ENCODE measurements at regions not wholly inside any gene's neighbourhood (a gene's known extent, or its start where the extent isn't known, plus 50 kb on each side); places are given as distances from the start of the nearest gene placed in this dataset.

DNA sequence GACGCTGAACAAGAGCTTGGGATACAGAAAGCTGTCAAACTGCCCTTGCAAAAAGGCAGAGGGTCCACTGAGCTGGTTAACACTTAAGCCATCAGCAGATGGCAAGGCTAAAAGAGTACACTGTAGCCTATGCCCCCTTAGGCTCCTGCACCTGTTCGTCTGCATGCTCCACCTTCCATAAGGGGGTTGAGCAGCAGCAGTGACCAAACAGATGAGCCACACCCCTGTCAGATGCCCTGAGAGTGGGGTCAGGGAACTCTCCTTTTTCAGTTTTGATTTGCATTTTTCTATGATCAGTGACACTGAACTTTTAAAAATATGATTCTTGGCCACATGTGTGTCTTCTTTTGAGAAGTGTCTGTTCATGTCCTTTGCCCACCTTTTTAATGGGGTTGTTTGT is 402.5 kb upstream of the FAM98A start:
- H3K79me2 ChIP-seq (ENCODE audit: control insufficient read depth in 1 of 2, insufficient read depth in 2 of 2, low read length in 2 of 2) = no peaks in the 10 kb centered on the region
- H2BK5ac ChIP-seq (ENCODE audit: low read depth, low read length) = no peak overlapping the region
- no peak overlapping the region for H2BK20ac ChIP-seq (ENCODE audit: low read length)
- no peaks in the 10 kb centered on the region for H3K4me1 ChIP-seq (replicated peaks in 1 of 4; ENCODE audit: control insufficient read depth in 3 of 4, insufficient read depth in 4 of 4, low read length in 3 of 4)
- no peak overlapping the region for H4K5ac ChIP-seq (ENCODE audit: insufficient read length, low read depth, low read length)
- no peak overlapping the region for H3K23ac ChIP-seq (ENCODE audit: insufficient read length)
- no peak overlapping the region for H3K4ac ChIP-seq (replicated peaks; ENCODE audit: insufficient read length, low read depth, low read length)
- ChIA-PET POLR2A (ENCODE audit: partially characterized antibody) (no interaction called here), CTCF (ENCODE audit: partially characterized antibody) (no interaction called here)
- H3K9me3 ChIP-seq (ENCODE audit: insufficient read depth in 2 of 2, low read depth in 1 of 2, low read length in 1 of 2) = no peaks in the 10 kb centered on the region
- no peak for DNase-seq (ENCODE audit: low read depth in 1 of 2, low spot score in 2 of 2)
- no peaks in the 10 kb centered on the region for H4K20me1 ChIP-seq (replicated peaks in 1 of 2; ENCODE audit: control insufficient read depth in 1 of 2, insufficient read depth in 2 of 2, low read length in 2 of 2)
- no peak overlapping the region for H3K4me2 ChIP-seq (ENCODE audit: insufficient read depth in 1 of 2, low read depth in 2 of 2, low read length in 2 of 2)
- H2BK120ac ChIP-seq (replicated peaks; ENCODE audit: low read depth, low read length) = no peak overlapping the region
- no peaks in the 10 kb centered on the region for H3K79me1 ChIP-seq (ENCODE audit: low read depth, low read length)
- no peaks in the 10 kb centered on the region for H3K36me3 ChIP-seq (ENCODE audit: control insufficient read depth in 2 of 4, insufficient read depth in 4 of 4, low read length in 3 of 4)
- TF ChIP-seq JUN (IDR thresholded peaks at IDR 0.05; ENCODE audit: low read depth, low read length) = no peak
- TF ChIP-seq CBX8 (IDR thresholded peaks at IDR 0.05; ENCODE audit: borderline replicate concordance, low read depth, low read length) = no peak
- no peak for TF ChIP-seq GABPA (IDR thresholded peaks at IDR 0.05; ENCODE audit: borderline replicate concordance, insufficient read depth, low read length)
- H4K8ac ChIP-seq (ENCODE audit: extremely low read depth, insufficient read depth, low read length) = no peak overlapping the region
- no peak overlapping the region for H4K91ac ChIP-seq (replicated peaks; ENCODE audit: insufficient read length, low read length)
- H3K14ac ChIP-seq (ENCODE audit: insufficient read length) = no peak overlapping the region
- no peak overlapping the region for H3K9ac ChIP-seq (replicated peaks in 1 of 4; ENCODE audit: extremely low read depth in 1 of 4, low read depth in 3 of 4, low read length in 3 of 4)
- H2AK5ac ChIP-seq (ENCODE audit: low read depth, low read length) = no peak overlapping the region
- H3K27ac ChIP-seq (ENCODE audit: low read depth, low read length) = no peak overlapping the region
- no peak overlapping the region for H3K56ac ChIP-seq (replicated peaks; ENCODE audit: insufficient read length, low read depth, low read length)
- no peaks in the 10 kb centered on the region for H3K23me2 ChIP-seq (ENCODE audit: low read depth, low read length)
- no peak overlapping the region for H2BK12ac ChIP-seq (ENCODE audit: low read depth, low read length)
- H3K27me3 ChIP-seq (replicated peaks in 1 of 4; ENCODE audit: control insufficient read depth in 3 of 4, extremely low read depth in 1 of 4, insufficient read depth in 3 of 4, low read length in 3 of 4) = no peaks in the 10 kb centered on the region
- 100% methylated on average over 2 of the region's 2 CpGs; no CpG with 5 or more reads in 1 of the 2 experiments for WGBS, 2 experiments (ENCODE audit: extremely low coverage in 1 of 2, insufficient coverage in 1 of 2, insufficient read length in 1 of 2, insufficient replicate concordance in 2 of 2, low coverage in 1 of 2, low lambda C conversion rate in 2 of 2, missing lambda C conversion rate in 1 of 2)
- FAIRE-seq = no peak
- no peak overlapping the region for H3K4me3 ChIP-seq (ENCODE audit: extremely low read depth in 1 of 4, insufficient read depth in 2 of 4, low read depth in 3 of 4, low read length in 4 of 4)
- H2AFZ ChIP-seq (ENCODE audit: low read length) = no peak overlapping the region
- no peak overlapping the region for H2BK15ac ChIP-seq (ENCODE audit: low read length)
- H3K18ac ChIP-seq (ENCODE audit: extremely low read depth, low read length) = no peak overlapping the region

Data from H1 (cell line).